HepG2 (cell line): ENCODE measurements at regions not wholly inside any gene's neighbourhood (a gene's known extent, or its start where the extent isn't known, plus 50 kb on each side); places are given as distances from the start of the nearest gene placed in this dataset.

Source experiments
- CBX5 ChIP-seq: sonication (generic); formaldehyde crosslinking; IDR thresholded peaks from 2 replicates; pipeline ENCODE4 v1.4.0; 2020; ENCODE audit warnings: missing genetic modification reagents, borderline replicate concordance
- ETV5 ChIP-seq: IDR thresholded peaks from 2 replicates; pipeline ENCODE4 v1.6.1; 2018; ENCODE audit warnings: missing biosample characterization, missing genetic modification reagents, inconsistent platforms, borderline replicate concordance
- GTF2F1 ChIP-seq: fragments of 150-350 bp; IDR thresholded peaks from 2 replicates; pipeline ENCODE4 v1.6.1; 2014; ENCODE audit warnings: low read length
- HOMEZ ChIP-seq: IDR thresholded peaks from 2 replicates; pipeline ENCODE4 v1.6.1; 2016; ENCODE audit warnings: low read depth
- KAT7 ChIP-seq: IDR thresholded peaks from 2 replicates; pipeline ENCODE4 v1.6.1; 2018; ENCODE audit warnings: borderline replicate concordance, missing compliant biosample characterization
- MEIS2 ChIP-seq: sonication (generic); formaldehyde crosslinking; IDR thresholded peaks from 2 replicates; pipeline ENCODE4 v1.9.0; 2021; ENCODE audit warnings: mild to moderate bottlenecking, missing genetic modification reagents
- PHF21A ChIP-seq: sonication (generic); formaldehyde crosslinking; IDR thresholded peaks from 2 replicates; pipeline ENCODE4 v1.5.0; 2020; ENCODE audit warnings: mild to moderate bottlenecking, missing genetic modification reagents
- ZBTB40 ChIP-seq, 2 experiments: fragments of 450-650 bp in 1 of 2; sonication (generic) in 1 of 2; formaldehyde crosslinking in 1 of 2; IDR thresholded peaks; 2 replicates each; pipeline versions ENCODE4 v1.6.1 to v1.8.0; 2016 to 2022; ENCODE audit warnings: antibody characterized with exemption in 1 of 2, mild to moderate bottlenecking in 1 of 2, missing genetic modification reagents in 1 of 2
- ZNF644 ChIP-seq: IDR thresholded peaks from 2 replicates; pipeline ENCODE4 v1.6.1; 2016; ENCODE audit warnings: low read depth
- ZNF646 ChIP-seq: sonication (generic); formaldehyde crosslinking; IDR thresholded peaks from 2 replicates; pipeline ENCODE4 v1.9.0; 2021; ENCODE audit warnings: mild to moderate bottlenecking, missing genetic modification reagents

- TF ChIP-seq ZBTB40 (IDR thresholded peaks at IDR 0.05) (no peak), ZBTB40 (CRISPR knock-in tag; IDR thresholded peaks at IDR 0.05) (no peak), ETV5 (CRISPR knock-in tag) (peak; percentile 7; the same call in 1 of the 2 replicates), PHF21A (CRISPR knock-in tag) (peak; percentile 31), HOMEZ (CRISPR knock-in tag) (0 out of 2 replicates have a peak, but pooled peaks have one; percentile 12), ZNF646 (CRISPR knock-in tag) (no peak), CBX5 (CRISPR knock-in tag) (no peak), KAT7 (CRISPR knock-in tag) (0 out of 2 replicates have a peak, but pooled peaks have one; percentile 8), ZNF644 (peak; percentile 5; the same call in 1 of the 2 replicates), MEIS2 (CRISPR knock-in tag) (peak; percentile 34; the same call in 1 of the 2 replicates), GTF2F1 (no peak)
Measured at GRCh38 chr15:62812515-62812835, 230.1 kb upstream of the TPM1 start (continued).
